HS-5 (cell line): ENCODE measurements at regions not wholly inside any gene's neighbourhood (a gene's known extent, or its start where the extent isn't known, plus 50 kb on each side); places are given as distances from the start of the nearest gene placed in this dataset.

Source experiments
- DNase-seq: peaks from one replicate; pipeline ENCODE4 v3.0.0-alpha.2; 2012; ENCODE audit warnings: low read depth

- DNase-seq: no peak
Observed at GRCh38 chr10:78544423-78545090, 510.9 kb downstream of the RPS24 start.

GRCh38 chr10:78545756-78546155, 512.1 kb downstream of the RPS24 start:
- DNase-seq: no peak

GRCh38 chr10:78547397-78547796, 513.7 kb downstream of the RPS24 start:
- DNase-seq: no peak

- DNase-seq: no peak
Observed at GRCh38 chr10:78547905-78548304, 514.2 kb downstream of the RPS24 start.

GRCh38 chr10:78548369-78548768, 514.7 kb downstream of the RPS24 start:
- DNase-seq: no peak

DNA sequence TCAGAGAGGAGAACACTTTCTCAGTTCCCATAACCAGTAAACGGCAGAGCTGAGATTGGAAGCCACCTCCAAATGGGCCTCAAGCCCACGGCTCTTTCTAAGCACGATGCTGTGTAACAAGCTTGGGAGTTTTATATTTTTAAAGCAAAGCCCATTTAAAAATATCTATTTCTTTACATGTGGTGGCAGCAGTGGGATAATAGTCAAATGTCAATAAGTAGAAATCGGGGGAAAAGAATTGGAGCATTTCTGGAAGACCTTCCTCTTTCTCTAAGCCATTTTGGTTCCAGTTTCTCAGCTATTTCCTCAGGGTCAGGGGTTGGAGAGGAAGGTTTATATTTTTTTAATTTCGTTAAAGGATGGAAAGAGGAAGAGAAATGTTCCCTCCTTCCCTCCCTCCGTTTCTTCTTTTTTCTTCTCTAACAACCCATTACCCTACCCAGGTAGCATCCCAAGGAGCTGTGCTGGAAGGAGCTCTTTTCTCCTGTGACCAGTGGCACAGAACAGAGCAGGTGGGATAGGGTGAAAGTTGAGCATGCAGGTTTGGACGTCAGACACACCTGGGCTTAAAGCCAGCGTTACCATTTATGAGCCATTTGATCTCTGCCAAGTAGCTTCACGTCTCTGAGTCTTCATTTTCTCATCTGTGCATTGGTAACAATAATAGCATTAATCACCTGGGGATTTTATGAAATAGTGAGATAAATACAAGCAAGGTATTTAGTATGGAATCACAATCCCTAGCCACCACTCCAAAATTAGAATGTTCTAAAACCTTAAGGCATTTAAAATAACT, 515.7 kb downstream of the RPS24 start:
- DNase-seq: no peak

DNA sequence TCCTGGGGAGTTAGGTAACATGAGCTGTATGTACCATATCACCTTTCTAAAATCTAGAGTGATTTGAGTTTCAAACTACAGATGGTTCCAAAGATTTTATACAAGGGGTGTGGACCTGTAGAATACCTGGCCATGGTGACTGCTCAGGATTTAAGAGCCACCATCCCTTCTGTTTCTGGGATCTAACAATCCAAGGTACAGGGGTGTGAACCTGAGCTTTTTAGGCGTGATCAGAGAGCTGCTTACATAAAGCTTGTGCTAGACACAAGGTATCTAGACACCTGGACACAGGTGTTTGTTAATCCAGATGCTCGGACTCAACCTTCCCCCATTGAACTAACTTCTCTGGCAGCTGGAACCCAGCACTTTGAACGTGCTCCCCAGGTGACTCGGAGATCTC, 516.4 kb downstream of the RPS24 start:
- no peak for DNase-seq

- DNase-seq: no peak
Observed at GRCh38 chr10:78550716-78551115, 517.1 kb downstream of the RPS24 start.

GRCh38 chr10:78551184-78552005, 517.4 kb upstream of the ZMIZ1 start:
- no peak for DNase-seq

DNA sequence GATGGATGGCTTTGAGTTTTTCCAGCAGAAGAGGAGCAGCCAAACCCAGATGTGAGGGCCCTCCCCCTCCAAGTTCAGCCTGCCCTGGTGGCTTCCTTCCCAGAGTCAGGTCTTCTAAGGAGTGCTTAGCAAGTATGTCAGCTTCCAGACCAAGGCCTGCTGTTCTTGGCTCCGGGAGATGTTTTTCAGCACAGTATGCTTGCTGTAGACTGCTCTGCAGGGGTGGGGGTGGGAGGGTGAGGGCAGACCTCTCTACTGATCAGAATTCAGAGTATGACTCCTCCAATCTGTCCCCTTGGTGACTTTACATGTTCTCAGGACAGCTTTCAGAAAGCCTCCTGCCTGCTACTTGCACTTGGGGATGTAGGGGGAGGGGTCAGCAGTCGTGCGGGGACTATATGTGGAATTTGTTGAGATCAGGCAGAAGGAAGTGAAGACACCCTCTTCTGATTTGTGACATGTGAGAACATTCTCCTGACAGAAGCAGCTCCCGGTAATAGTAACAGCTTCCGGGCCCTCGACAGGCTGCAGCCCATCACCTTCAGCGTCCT, 516.4 kb upstream of the ZMIZ1 start:
- no peak for DNase-seq

- no peak for DNase-seq
Observed at GRCh38 chr10:78553792-78554191, 515.0 kb upstream of the ZMIZ1 start.

GRCh38 chr10:78555128-78555527, 513.6 kb upstream of the ZMIZ1 start:
- no peak for DNase-seq

- DNase-seq: no peak
Observed at GRCh38 chr10:78556705-78557432, 511.9 kb upstream of the ZMIZ1 start.

GRCh38 chr10:78557433-78557925, 511.3 kb upstream of the ZMIZ1 start:
- DNase-seq: no peak

DNA sequence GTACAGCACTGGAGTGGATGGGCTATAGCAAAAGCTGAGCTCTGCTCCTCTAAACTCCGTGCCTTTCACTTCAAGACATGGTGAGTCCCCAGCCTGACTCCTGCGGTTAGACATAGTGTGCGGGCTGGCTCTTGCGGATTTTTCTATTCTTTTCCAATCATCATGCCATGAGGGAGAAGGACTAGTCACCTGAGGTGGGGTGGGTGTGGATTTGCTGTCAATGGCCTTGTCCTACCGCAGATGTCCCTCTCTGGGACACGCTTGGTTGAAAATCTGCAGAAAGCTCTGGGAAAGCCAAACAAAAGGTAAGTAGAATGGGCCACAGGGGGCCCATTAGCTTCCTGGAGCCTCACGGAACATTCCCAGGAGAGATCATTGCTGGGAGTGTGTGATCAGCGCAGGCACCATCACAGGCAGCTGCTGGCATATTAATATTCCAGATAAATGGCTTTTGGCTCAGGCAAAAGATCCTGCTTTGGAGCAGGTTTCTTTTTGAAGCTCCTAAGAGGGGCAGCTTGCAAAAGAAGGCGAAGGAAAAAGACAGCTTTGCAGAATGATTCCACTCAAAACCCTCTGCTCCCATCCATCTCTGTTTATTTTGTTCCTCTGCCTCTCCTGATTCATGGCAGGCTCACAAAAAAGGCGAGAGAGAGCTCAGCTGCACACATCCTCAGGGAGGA, 509.0 kb upstream of the ZMIZ1 start:
- DNase-seq: no peak

DNA sequence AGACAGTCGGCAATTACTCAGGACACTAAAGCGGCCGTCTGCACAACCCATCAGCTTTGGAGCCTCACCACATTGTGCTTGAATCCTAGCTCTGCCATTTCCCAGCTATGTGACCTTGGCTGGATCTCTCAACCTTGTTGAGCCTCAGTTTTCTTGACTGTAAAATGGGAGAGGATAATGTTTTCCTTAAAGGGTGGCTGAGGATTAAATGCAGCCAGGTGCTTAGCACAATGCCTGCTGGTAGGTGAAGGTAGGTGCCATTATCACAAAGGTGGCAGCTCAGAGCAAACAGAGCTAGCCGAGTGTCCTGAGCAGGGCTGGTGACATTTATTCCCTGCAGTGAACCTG, 508.5 kb upstream of the ZMIZ1 start:
- no peak for DNase-seq

- no peak for DNase-seq
Observed at GRCh38 chr10:78563314-78563713, 505.5 kb upstream of the ZMIZ1 start.

GRCh38 chr10:78565841-78566240, 502.9 kb upstream of the ZMIZ1 start:
- DNase-seq: no peak

- DNase-seq: no peak
Observed at GRCh38 chr10:78566284-78567111, 502.3 kb upstream of the ZMIZ1 start.
